IMR-90 (cell line): ENCODE measurements at regions not wholly inside any gene's neighbourhood (a gene's known extent, or its start where the extent isn't known, plus 50 kb on each side); places are given as distances from the start of the nearest gene placed in this dataset.

Source experiments
- ATAC-seq: fragments of 200-7000 bp; cut with Tn5 transposase; 2 replicates; pipeline ENCODE4 v1.9.1; 2020; ENCODE audit warnings: low read depth, mild to moderate bottlenecking, moderate library complexity
- BruUV-seq: library from RNA; stranded (reverse); fragments of 400-500 nt; replicated peaks from 2 replicates; lab custom pipeline; 2021; lab: Mats Ljungman, UMichigan
- CTCF ChIA-PET: fragments of 300-600 bp; formaldehyde crosslinking; extraction: SDS; loops from one replicate; lab custom pipeline; 2021; ENCODE audit warnings: antibody characterized with exemption; lab: Yijun Ruan, JAX
- POLR2A ChIA-PET: fragments of 300-600 bp; sonication (Branson Sonifier 250); formaldehyde crosslinking; loops from one replicate; lab custom pipeline; 2022; ENCODE audit warnings: antibody characterized with exemption; ENCODE audit not compliant: unreplicated experiment; lab: Charles Lee
- DNase-seq: peaks from one replicate; pipeline ENCODE4 v3.0.0; 2013
- H2AFZ ChIP-seq: replicated peaks from 2 replicates; pipeline ENCODE3; 2013; ENCODE audit warnings: low read length, mild to moderate bottlenecking; ENCODE audit not compliant: poor library complexity
- H2AK5ac ChIP-seq: 2 replicates; pipeline ENCODE4 v1.6.1; 2013; ENCODE audit warnings: low read depth, low read length, inconsistent platforms
- H2AK9ac ChIP-seq: replicated peaks from 2 replicates; pipeline ENCODE3; 2013; ENCODE audit warnings: mild to moderate bottlenecking, low read depth, low read length, moderate library complexity; ENCODE audit not compliant: poor library complexity
- H2BK120ac ChIP-seq: 2 replicates; pipeline ENCODE4 v1.6.1; 2013; ENCODE audit warnings: low read depth, low read length, inconsistent platforms
- H2BK15ac ChIP-seq: 3 replicates; pipeline ENCODE4 v1.6.1; 2013; ENCODE audit warnings: low read depth, low read length, inconsistent platforms
- H2BK20ac ChIP-seq: 2 replicates; pipeline ENCODE4 v1.6.1; 2013; ENCODE audit warnings: low read depth, mild to moderate bottlenecking, inconsistent platforms, low read length, moderate library complexity
- H2BK5ac ChIP-seq: 2 replicates; pipeline ENCODE4 v1.6.1; 2013; ENCODE audit warnings: mild to moderate bottlenecking, low read depth, low read length, inconsistent platforms; ENCODE audit not compliant: poor library complexity, severe bottlenecking
- H3K14ac ChIP-seq: replicated peaks from 2 replicates; pipeline ENCODE4 v1.6.1; 2013; ENCODE audit warnings: low read depth, low read length, inconsistent platforms
- H3K18ac ChIP-seq: 2 replicates; pipeline ENCODE4 v1.6.1; 2013; ENCODE audit warnings: low read depth, low read length, control low read depth
- H3K23ac ChIP-seq: 2 replicates; pipeline ENCODE4 v1.6.1; 2013; ENCODE audit warnings: low read depth, low read length, inconsistent platforms
- H3K27ac ChIP-seq: 2 replicates; pipeline ENCODE4 v1.5.1; 2013; ENCODE audit warnings: mild to moderate bottlenecking, control low read depth, low read length; ENCODE audit not compliant: insufficient read depth
- H3K27me3 ChIP-seq: 2 replicates; pipeline ENCODE4 v1.6.1; 2013; ENCODE audit warnings: low read length; ENCODE audit not compliant: control insufficient read depth, insufficient read depth
- H3K36me3 ChIP-seq: 2 replicates; pipeline ENCODE4 v1.6.1; 2013; ENCODE audit warnings: low read length, mixed read lengths; ENCODE audit not compliant: control insufficient read depth, insufficient read depth
- H3K4ac ChIP-seq: 2 replicates; pipeline ENCODE4 v1.6.1; 2013; ENCODE audit warnings: low read depth, low read length, inconsistent platforms
- H3K4me1 ChIP-seq: 2 replicates; pipeline ENCODE4 v1.6.1; 2013; ENCODE audit warnings: low read length, mixed read lengths; ENCODE audit not compliant: control insufficient read depth, insufficient read depth
- H3K4me2 ChIP-seq: 2 replicates; pipeline ENCODE4 v1.6.1; 2013; ENCODE audit warnings: low read depth, mild to moderate bottlenecking, control low read depth, low read length, moderate library complexity
- H3K4me3 ChIP-seq: 2 replicates; pipeline ENCODE4 v1.5.1; 2013; ENCODE audit warnings: low read depth, mild to moderate bottlenecking, control low read depth, low read length, moderate library complexity; ENCODE audit not compliant: insufficient read depth
- H3K56ac ChIP-seq: 2 replicates; pipeline ENCODE4 v1.6.1; 2013; ENCODE audit warnings: low read length, inconsistent platforms; ENCODE audit not compliant: insufficient read depth; ENCODE audit errors: extremely low read depth
- H3K79me1 ChIP-seq, 2 experiments: 2 replicates each; pipeline ENCODE4 v1.6.1; 2013; ENCODE audit warnings: low read length in 2 of 2, inconsistent platforms in 1 of 2, low read depth in 1 of 2
- H3K9ac ChIP-seq: 2 replicates; pipeline ENCODE4 v1.6.1; 2013; ENCODE audit warnings: low read depth, low read length, control low read depth
- H3K9me1 ChIP-seq: 2 replicates; pipeline ENCODE4 v1.6.1; 2013; ENCODE audit warnings: low read length, inconsistent platforms; ENCODE audit not compliant: insufficient read depth
- H3K9me3 ChIP-seq: 2 replicates; pipeline ENCODE4 v1.6.1; 2013; ENCODE audit warnings: low read length; ENCODE audit not compliant: control insufficient read depth, insufficient read depth
- H4K20me1 ChIP-seq: 2 replicates; pipeline ENCODE4 v1.6.1; 2013; ENCODE audit warnings: low read length, inconsistent platforms; ENCODE audit not compliant: insufficient read depth
- H4K5ac ChIP-seq: 2 replicates; pipeline ENCODE4 v1.6.1; 2013; ENCODE audit warnings: mild to moderate bottlenecking, low read depth, low read length, control low read depth
- H4K8ac ChIP-seq, 2 experiments: 2 replicates each; pipeline ENCODE4 v1.6.1; 2013; ENCODE audit warnings: low read depth in 2 of 2, low read length in 2 of 2, control low read depth in 1 of 2, inconsistent platforms in 1 of 2
- H4K91ac ChIP-seq: 2 replicates; pipeline ENCODE4 v1.6.1; 2013; ENCODE audit warnings: low read depth, low read length, inconsistent platforms; ENCODE audit not compliant: insufficient read depth
- BHLHE40 ChIP-seq: fragments of 150-350 bp; IDR thresholded peaks from 2 replicates; pipeline ENCODE4 v1.6.1; 2016; ENCODE audit warnings: mild to moderate bottlenecking, low read depth, low read length
- CEBPB ChIP-seq: IDR thresholded peaks from 2 replicates; pipeline ENCODE4 v1.6.1; 2012; ENCODE audit warnings: low read depth, low read length, improper control_type of control experiment
- CHD1 ChIP-seq: IDR thresholded peaks from 2 replicates; pipeline ENCODE4 v1.6.1; 2012; ENCODE audit warnings: low read depth, low read length, improper control_type of control experiment
- CTCF ChIP-seq: conservative IDR thresholded peaks from 2 replicates; pipeline ENCODE4 v1.5.1; 2012; ENCODE audit warnings: mild to moderate bottlenecking, low read depth, low read length, improper control_type of control experiment
- ELK1 ChIP-seq: fragments of 150-350 bp; IDR thresholded peaks from 2 replicates; pipeline ENCODE4 v1.6.1; 2016; ENCODE audit warnings: low read depth, mild to moderate bottlenecking, low read length, moderate library complexity, borderline replicate concordance
- FOS ChIP-seq: fragments of 150-350 bp; IDR thresholded peaks from 2 replicates; pipeline ENCODE4 v1.6.1; 2016; ENCODE audit warnings: low read depth, low read length
- MAFK ChIP-seq: IDR thresholded peaks from 2 replicates; pipeline ENCODE4 v1.6.1; 2012; ENCODE audit warnings: low read depth, low read length, improper control_type of control experiment
- MAZ ChIP-seq: IDR thresholded peaks from 2 replicates; pipeline ENCODE4 v1.6.1; 2012; ENCODE audit warnings: low read depth, mild to moderate bottlenecking, low read length, improper control_type of control experiment, moderate library complexity, borderline replicate concordance
- MXI1 ChIP-seq: IDR thresholded peaks from 2 replicates; pipeline ENCODE4 v1.6.1; 2012; ENCODE audit warnings: low read depth, mild to moderate bottlenecking, low read length, moderate library complexity, borderline replicate concordance
- NFE2L2 ChIP-seq: fragments of 150-350 bp; IDR thresholded peaks from 2 replicates; pipeline ENCODE4 v1.6.1; 2016; ENCODE audit warnings: low read depth, mild to moderate bottlenecking, low read length
- POLR2A ChIP-seq: IDR thresholded peaks from 2 replicates; pipeline ENCODE4 v1.6.1; 2012; ENCODE audit warnings: mild to moderate bottlenecking, low read depth, low read length
- RAD21 ChIP-seq: IDR thresholded peaks from 2 replicates; pipeline ENCODE4 v1.6.1; 2012; ENCODE audit warnings: low read length, improper control_type of control experiment
- RCOR1 ChIP-seq: IDR thresholded peaks from 2 replicates; pipeline ENCODE4 v1.6.1; 2012; ENCODE audit warnings: mild to moderate bottlenecking, low read length, improper control_type of control experiment; ENCODE audit not compliant: insufficient replicate concordance
- RFX5 ChIP-seq: IDR thresholded peaks from 2 replicates; pipeline ENCODE4 v1.8.0; 2012; ENCODE audit warnings: low read depth, mild to moderate bottlenecking, low read length, moderate library complexity
- SMC3 ChIP-seq: fragments of 150-350 bp; IDR thresholded peaks from 2 replicates; pipeline ENCODE4 v1.6.1; 2016; ENCODE audit warnings: low read depth, mild to moderate bottlenecking, antibody characterized with exemption, low read length, moderate library complexity
- USF2 ChIP-seq: fragments of 150-350 bp; IDR thresholded peaks from 2 replicates; pipeline ENCODE4 v1.6.1; 2017; ENCODE audit warnings: mild to moderate bottlenecking, antibody characterized with exemption, low read length, low read depth
- WGBS, 2 experiments: methylation state at CpG; one replicate each; pipeline versions ENCODE4 v1.1.5 to v1.1.7; 2013; ENCODE audit warnings: missing lambda C conversion rate in 2 of 2; ENCODE audit not compliant: insufficient read length in 1 of 2; ENCODE audit errors: extremely low coverage in 2 of 2; 5-methylcytosine and 5-hydroxymethylcytosine counted together
- dilution Hi-C: fragments of 300-500 bp; cut with HindIII; formaldehyde crosslinking; loops from one replicate; pipeline ENCODE4 v1.14.3; 2018; ENCODE audit warnings: low sequenced_read_pairs; ENCODE audit not compliant: unreplicated experiment
- in situ Hi-C: fragments of 300-500 bp; cut with MboI; formaldehyde crosslinking; loops from 3 replicates; pipeline ENCODE4 v1.14.3; 2019; ENCODE audit warnings: low sequenced_read_pairs, inconsistent platforms, mixed read lengths
- intact Hi-C: fragments of 100-400 bp; cut with micrococcal nuclease; formaldehyde crosslinking; loops from 2 replicates; pipeline ENCODE4 v1.10.0; 2022

DNA sequence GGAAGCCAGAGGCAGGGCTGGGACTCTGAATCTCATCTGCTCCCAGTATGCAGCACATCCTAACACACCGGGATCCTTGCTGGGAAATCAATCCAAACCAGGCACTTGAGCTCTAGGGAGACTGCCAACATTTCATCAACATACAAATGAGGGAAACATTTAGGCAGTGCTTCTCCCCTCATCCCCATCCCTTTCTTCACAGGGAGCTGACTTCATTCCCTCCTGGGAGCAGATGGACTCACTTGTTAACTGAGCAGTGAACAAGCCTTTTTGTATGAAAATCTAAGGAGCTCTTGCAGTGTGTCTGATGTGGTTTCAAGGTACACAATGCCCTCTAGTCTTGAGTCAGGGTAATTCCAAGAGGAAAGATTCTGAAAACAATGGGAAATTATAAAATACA is 96.3 kb downstream of the TMEM114 start:
- no peak overlapping the region for H3K9ac ChIP-seq
- no peak overlapping the region for H3K4ac ChIP-seq
- no peak overlapping the region for H3K18ac ChIP-seq
- intact Hi-C loops = no loop called here
- WGBS, 2 experiments = 0% methylated on average over 1 of the region's 1 CpG; no CpG with 5 or more reads in 1 of the 2 experiments
- ChIA-PET CTCF (no interaction called here), POLR2A (no interaction called here)
- H3K23ac ChIP-seq = no peak overlapping the region
- H4K91ac ChIP-seq = no peak overlapping the region
- no peak overlapping the region for H2BK5ac ChIP-seq
- H3K9me3 ChIP-seq = peaks cover 2% of the 10 kb centered on the region; the same call in 1 of the 2 replicates
- no peak overlapping the region for H3K4me2 ChIP-seq
- H4K20me1 ChIP-seq = no peaks in the 10 kb centered on the region
- H3K4me1 ChIP-seq = no peaks in the 10 kb centered on the region
- TF ChIP-seq SMC3 (no peak), FOS (no peak), CEBPB (no peak), BHLHE40 (no peak), CTCF (no peak), ELK1 (no peak), MAZ (no peak), CHD1 (no peak), NFE2L2 (no peak), RCOR1 (no peak), USF2 (no peak), MXI1 (no peak), RAD21 (no peak), POLR2A (no peak), MAFK (no peak), RFX5 (no peak)
- no peak overlapping the region for H2BK120ac ChIP-seq
- H2AK5ac ChIP-seq = no peak overlapping the region
- DNase-seq = no peak
- ATAC-seq = no peak
- no peak overlapping the region for H3K27ac ChIP-seq
- H2AK9ac ChIP-seq = no peak overlapping the region
- no TSS peak for BruUV-seq
- H3K9me1 ChIP-seq = no peaks in the 10 kb centered on the region
- no peak overlapping the region for H4K5ac ChIP-seq
- H4K8ac ChIP-seq = no peak overlapping the region
- H2AFZ ChIP-seq = no peak overlapping the region
- dilution Hi-C loops = no loop called here
- no peaks in the 10 kb centered on the region for H3K36me3 ChIP-seq
- H3K4me3 ChIP-seq = no peak overlapping the region
- no peak overlapping the region for H3K14ac ChIP-seq
- no peaks in the 10 kb centered on the region for H3K79me1 ChIP-seq
- H3K56ac ChIP-seq = no peak overlapping the region
- no peaks in the 10 kb centered on the region for H3K27me3 ChIP-seq
- H2BK15ac ChIP-seq = no peak overlapping the region
- H2BK20ac ChIP-seq = no peak overlapping the region
- in situ Hi-C loops = no loop called here
